NOMO-1 treated with dmso at 0.1 percent for 144 hours (cell line): ENCODE measurements at regions not wholly inside any gene's neighbourhood (a gene's known extent, or its start where the extent isn't known, plus 50 kb on each side); places are given as distances from the start of the nearest gene placed in this dataset.
A peak's percentile ranks its signal among the peaks of the same experiment; 100 is the strongest.
"Not testable (repeated sequence)": the region's sequence is repeated elsewhere in the genome, so short reads cannot be mapped to it uniquely, and the experiment has no call there.

Experiments used
- DNase-seq: peaks from one replicate; lab custom pipeline; 2025; ENCODE audit not compliant: unreplicated experiment; lab: John Stamatoyannopoulos, UW

DNA sequence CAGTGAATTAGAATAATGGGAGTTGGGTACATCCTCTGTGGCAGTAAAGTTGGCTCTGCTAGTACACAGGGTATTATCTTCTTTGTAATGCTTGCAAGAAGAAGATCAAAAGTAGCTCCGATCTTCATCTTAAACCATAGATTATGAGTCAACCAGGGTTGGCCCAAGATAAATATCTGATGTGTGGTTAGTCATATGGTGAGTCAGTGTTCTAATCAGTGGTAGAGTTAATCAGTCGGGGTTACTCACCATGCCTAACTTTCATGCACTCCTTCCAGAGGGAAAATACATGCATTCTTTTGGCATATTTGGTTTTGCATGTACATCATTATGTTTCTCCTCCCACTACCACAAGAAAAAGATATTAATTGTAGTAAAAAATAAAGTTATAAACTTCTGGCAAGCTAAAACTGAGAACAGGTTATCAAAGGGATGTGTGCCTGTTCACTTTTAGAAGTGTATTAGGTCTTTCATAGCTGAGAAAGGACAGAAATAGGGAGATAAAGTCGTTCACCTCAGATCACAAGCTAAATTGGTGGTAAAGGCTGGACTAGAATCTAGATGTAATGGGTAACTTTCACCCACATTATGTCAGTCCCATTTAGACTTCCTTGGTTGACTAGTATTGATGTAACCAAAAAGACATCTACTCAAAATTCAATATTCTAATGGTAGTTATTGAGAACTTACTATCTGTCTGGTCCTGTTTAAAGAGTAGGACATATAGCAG, 684.4 kb downstream of the IRS1 start:
- peak; percentile 10 for DNase-seq

DNA sequence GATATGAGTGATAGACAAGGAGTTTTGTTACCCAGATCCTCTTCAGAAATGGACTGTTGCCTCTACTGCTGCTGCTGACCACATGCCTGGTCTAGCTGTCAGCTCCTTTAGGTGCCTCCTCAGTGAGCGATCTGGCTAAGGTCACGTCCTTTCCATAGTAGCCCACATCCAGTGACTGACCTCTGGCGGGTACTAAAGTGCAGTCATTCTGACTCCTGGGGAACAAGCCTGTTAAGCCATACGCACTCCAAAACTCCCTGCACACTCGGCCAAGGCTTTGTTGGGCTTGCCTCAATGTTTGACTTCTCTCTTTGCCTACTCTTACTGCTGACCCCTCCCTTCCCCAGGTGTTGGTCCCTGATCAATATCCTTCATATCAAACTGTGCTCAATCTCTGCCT, 685.2 kb downstream of the IRS1 start:
- DNase-seq: no peak

DNA sequence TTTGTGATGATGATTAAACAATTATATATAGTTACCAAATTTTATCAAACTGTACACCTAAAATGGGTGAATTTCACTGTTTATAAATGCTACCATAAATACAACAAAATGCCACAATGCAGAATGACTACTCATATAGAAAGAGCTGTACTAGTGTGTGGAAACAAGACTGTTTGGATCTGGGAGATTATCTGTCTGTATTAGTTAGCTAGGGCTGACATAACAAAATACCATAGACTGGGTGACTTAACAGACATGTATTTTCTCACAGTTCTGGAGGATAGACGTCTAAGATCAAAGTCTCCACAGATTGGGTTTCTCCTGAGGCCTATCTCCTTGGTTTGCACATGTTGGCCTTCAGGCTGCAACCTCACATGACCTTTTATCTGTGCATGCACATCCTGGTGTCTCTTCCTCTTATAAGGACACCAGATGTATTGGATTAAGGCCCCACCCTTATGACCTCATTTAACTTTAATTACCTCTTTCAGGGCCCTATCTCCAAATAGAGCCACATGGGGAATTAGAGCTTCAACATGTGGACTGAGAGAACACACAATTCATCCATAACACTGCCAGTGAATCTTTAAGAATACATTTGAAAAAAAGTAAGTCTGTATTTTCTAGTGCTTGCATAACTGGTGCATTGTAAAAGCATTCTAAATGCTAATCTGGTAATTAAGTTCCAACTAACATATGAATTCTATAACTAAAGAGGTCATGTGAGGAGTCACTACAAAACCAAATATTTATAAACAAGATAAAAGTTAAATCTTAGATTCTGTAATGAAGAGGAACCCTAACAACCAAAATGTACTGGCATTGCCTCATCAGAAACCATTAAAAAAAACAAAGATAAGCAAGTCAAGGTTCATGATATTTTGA, 699.6 kb downstream of the NYAP2 start:
- no peak for DNase-seq

DNA sequence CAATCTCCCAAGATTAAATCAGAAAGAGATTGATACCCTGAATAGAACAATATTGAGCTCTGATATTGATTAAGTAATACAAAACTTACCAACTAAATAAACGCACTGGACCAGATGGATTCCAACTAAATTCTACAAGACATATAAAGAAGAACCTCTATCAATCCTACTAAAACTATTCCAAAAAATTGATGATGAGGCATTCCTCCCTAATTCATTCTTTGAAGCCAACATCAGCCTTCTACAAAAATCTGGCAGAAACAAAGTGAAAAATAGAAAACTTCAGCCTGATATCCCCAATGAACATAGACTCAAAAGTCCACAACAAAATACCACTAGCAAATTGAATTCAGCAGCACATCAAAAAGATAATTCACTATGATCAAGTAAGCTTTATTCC, 695.5 kb downstream of the NYAP2 start:
- DNase-seq: no peak

DNA sequence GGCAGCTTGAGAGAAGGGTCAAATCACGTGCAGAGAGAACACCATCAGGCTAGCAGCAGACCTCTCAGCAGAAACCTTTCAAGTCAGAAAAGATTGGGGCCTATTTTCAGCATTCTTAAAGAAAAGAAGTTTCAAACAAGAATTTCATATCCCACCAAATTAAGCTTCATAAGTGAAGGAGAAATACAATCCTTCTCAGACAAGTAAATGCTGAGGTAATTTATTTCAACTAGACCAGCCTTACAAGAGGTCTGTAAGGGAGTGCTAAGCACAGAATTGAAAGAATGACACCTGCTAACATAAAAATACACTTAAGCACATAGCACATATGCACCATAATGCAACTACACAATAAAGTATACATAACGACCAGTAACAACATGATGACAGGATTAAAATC, 693.9 kb downstream of the NYAP2 start:
- no peak for DNase-seq

DNA sequence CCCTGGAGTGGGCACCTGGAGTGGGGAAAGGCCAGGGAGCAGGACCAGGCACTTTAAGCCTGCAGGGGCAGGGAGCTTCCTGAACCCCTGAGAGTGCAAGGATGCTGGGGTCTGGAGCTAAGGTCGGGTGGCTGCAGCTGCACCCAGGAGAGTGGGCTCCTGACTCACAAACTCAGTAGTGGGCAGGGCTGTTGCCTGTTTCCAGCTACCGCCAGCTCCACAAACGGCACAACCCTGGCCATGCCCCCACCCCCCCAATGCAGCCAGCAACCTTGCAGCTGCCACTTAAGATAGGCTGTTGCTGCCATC, 688.8 kb downstream of the NYAP2 start:
- no peak for DNase-seq

DNA sequence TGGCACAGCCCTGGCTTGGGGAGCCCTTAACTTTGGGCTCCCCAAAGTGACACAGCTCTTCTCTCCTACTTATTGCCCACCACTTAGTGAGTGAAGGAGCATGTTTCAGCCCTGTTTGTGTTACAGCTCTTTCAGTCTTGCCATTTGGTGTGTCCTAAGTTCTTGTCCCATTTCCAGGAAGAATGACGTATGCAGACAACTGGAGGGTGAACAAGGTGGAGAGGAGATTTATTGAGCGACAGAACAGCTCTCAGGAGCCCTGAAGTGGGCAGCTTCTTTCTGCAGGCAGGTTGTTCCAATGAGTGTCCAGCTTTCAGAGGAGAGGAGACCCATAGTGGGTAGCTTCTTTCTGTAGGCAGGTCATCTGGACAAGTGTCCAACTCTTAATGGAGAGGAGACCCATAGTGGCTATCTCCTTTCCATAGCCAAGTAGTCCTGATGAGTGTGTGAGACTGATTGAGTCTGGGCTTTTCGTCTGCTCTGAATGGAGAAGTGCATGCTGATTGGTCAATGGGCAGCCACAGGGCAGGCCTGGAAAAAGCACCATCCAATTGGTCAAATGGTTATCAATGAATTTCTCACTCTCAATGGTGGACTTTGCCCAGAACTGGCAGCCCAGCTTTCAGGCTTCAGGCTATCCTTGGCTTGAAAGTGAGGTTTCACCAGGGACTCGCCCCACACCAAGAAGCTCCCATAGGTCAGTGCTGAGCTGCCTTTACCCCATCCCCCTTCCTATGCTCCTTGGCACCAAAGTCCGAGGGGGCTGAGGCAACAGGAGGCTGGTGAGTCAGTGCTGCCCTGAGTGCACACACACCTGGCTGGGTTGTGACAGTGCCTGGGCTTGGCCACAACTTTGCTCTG, 688.2 kb downstream of the NYAP2 start:
- no peak for DNase-seq

DNA sequence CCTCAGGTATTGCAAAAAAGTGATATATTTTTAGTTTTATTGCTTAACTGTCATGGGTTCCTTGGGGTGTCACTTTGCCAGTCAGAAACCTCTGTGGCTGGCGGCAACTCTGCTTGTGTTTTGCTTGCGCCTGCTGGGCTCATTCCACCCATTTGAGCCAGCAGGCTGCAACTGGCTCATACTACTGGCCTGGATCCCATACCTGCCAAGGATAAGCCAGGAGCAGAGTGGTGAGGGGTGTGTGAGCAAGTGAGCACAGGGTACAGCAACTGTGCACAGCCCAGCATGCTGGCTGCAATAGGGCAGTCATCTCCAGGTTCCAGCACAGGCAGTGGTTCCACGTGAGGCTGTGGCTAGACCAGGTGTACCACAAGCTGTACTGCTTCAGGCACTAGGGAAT, 687.5 kb downstream of the NYAP2 start:
- no peak for DNase-seq

DNA sequence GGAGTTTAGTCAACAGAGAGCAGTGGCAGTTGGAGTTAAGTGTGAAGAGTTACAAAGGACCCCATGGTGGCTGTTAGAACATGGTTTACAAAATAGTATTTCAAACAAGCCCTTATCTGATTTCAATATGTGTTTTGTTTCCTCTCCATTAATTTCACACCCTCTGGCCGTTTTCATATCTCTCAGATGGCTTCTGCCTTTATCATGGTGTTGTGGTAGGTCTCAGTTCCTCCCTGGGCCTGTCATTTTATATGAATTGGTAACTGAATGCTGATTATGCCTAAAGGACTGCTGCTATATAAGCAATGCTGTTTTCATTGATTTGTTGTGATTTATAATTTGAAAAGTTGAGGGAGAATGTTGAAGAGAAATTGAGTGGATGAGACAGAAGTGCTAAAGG, 686.7 kb downstream of the NYAP2 start:
- DNase-seq: no peak

DNA sequence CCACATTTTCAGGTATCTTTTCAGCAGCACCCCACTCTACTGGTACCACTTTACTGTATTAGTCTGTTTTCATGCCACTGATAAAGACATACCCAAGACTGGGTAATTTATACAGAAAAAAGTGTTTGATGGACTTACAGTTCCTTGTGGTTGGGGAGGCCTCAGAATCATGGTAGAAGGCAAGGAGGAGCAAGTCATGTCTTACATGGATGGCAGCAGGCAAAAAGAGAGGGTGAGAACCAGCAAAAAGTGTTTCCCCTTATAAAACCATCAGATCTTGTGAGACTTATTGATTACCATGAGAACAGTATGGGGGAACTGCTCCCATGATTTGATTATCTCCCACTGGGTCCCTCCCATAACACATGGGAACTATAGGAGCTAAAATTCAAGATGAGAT, 685.9 kb downstream of the NYAP2 start:
- not testable (repeated sequence) for DNase-seq

DNA sequence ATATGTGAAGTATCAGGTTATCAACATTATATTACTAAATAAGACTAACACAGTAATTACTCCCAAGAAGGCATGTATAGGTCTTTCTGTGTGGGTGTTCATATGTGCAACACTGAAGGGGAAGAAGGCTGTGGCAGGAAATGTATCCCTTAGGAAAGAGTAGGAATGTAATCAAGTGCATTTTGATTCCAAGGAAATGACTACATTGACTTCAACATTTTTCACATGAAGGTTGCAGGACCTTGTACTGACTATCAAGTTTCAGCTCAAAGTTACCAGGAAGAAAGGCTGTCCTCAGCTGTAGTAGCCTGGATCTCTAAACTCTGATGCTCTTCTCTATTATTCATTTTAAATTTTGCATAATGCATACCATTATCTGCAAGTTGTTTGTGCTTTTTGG, 680.8 kb downstream of the NYAP2 start:
- no peak for DNase-seq

DNA sequence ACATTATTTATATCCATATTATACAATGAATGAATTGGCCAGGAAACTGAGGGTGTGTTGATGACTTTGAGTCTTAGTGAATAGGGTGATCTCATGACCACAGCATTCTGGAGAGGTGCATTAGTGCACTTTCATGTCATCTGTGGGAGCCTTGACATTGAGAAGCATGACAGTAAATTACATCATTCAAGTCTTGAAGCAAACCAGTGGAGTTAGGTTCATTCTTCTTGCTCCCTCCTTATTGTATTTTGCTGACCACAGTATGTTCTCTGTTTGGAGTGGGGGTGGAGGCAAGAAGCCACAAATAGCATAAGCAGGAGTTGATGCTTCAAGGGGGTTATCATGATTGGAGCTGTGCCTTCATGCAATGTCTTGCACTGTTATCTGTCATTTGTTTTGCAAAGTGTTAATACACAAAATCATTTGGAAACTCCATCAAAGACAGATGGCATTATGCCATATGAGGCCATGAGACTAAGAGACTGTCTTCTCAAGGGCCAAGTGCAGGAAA, 680.2 kb downstream of the NYAP2 start:
- DNase-seq: no peak

DNA sequence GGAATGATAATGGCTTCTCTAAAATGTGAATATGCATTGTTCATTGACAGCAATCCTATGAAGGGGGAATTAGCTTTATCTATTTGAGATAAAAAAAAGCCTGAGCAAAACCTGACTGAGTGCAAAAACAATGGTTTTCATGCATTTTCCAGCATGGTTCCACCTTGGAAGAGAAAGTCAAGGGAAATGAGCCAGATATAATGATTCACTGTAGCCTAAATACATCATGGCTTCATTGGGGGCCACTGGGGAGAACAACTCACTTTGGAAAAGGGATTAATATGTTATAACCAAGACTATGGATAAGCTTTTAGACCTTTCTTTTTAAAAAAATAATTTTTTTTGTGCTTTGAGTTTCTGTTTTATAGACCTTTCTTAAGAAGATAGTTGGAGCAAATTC, 679.7 kb downstream of the NYAP2 start:
- DNase-seq: no peak

DNA sequence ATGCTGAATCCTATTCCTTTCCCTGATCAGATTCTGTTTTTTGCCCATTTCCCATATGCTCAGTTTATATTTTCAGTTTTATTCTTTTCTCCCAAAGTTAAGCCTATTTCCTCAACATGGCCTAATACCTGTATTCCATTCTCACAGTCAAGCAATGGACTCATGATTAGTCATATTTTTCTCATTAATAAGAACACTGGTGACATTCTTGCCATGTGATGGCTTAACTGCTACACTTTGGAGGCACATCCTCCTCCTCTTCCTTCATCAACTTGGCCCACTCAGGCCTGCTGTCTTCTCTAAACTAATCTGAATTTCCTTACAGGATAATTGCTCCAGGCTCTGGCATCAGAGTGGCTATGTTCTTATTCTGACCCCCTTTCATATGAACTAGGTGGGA, 679.2 kb downstream of the NYAP2 start:
- DNase-seq: no peak

DNA sequence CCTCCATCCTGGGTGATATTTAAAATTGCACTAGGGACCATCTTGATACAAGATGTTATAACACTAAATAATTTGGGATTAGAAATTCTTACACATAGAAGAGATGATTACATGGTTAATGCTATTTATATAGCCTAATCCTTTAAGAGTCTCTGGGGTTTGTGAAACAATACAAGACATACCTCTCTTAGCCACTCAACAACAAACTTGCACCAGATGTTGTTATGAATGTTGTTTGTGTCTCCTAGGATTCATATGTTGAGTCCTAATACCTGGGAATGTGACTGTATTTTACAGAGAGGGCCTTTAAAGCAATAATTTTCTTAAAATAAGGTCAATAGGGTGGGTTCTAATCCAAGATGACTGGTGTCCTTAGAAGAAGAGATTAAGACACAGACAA, 678.3 kb downstream of the NYAP2 start:
- no peak for DNase-seq

DNA sequence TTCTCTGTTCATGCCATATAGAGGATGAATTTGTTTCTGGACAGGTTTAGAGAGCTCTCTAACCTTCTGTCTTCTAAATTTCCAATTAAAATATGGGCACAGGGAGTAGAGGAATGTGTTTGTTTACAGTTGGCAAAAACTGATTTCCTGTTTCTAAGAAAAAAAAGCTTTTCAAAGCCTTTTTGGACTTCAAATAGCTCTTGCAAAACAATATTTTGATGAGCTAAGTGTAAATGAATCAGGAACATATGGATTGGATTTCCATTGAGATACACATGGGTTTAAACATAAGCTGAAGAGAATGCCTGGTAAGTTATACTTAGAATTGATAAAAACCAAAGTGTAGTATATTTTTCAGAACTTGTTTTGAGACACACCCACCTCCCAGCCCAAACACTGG, 677.5 kb downstream of the NYAP2 start:
- no peak for DNase-seq

DNA sequence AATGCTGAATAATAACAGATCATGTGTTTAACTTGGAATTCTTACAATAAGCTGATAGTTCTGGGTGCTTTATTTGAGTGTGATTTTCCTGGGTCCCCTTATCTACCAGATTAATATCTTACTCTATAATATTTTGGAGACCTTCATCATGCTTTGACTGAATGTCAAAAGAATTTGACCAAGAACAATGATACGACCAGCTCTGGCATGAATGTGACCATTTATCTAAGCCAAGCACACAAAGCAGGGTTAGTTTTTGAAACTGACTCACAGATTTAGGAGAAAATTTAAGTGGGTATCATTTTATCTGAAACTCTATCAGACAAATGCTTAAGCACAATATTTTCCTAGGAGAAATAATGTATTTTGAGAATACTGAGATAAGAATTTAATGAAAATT, 677.0 kb downstream of the NYAP2 start:
- DNase-seq: no peak

DNA sequence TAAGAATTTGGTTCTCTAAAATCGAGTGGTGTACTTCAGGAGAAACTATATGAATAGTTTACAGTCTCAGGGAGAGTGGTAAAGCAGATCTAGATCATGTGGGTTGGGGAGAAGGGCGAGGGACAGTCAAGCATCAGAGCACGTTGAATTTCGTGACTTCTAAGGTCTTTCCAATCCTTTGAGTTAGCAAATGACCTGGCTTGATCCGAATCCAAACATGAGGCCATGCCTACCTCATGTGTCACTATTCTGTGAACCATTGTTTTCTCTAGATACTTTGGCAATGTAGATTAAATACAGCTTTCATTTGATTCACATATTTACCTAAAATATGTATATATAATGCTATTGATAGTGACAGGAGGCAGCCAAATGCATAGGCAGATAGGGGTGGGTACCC, 674.9 kb downstream of the NYAP2 start:
- no peak for DNase-seq

DNA sequence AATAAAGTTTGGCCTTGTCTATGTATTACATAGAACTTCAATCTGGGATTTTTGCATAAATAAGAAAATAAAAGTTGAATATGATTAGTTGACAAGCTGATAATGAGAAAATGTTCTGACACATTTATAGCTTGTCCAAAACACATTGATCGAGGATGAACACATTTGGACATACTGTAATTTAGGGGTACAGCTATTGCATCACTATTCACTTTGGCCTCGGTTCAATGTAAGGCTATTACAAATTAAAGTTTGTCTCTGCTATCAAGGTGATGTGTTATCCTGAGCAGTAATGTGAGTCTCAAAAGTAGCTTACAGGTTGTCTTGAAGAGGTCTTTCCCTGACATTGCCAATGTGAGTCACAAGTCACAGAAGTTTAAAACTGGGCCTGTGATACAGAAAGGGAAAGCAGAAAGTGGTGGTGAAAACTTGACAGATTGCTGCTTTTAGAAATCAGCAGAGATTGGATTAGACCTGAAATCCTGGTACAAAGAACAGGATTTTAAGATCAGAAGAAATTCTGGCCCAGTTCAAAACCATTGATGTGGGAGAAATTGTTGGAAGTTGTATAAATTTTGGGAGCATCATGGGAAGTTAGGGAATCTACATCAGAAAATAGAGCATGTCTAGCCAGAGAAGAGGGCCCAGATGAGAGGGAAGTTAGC, 674.1 kb downstream of the NYAP2 start:
- DNase-seq: no peak

DNA sequence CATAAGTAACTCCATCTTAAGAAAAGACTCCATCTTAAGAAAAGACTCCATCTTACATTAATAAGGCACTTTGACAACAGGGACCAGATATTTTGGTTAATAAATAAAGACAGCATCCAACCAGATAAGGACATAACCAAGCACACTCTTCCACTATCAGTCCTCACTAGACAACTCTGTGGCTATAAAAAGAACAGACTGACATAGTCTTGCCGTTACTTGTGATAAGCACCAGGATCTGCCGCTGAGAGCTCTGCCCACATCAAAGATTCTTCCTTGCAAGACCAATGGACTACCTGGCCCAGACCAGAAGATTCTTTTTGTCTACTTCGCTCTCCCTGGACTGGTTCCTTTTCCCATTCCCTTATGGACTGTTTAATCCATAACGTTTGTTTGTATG, 667.4 kb downstream of the NYAP2 start:
- no peak for DNase-seq

DNA sequence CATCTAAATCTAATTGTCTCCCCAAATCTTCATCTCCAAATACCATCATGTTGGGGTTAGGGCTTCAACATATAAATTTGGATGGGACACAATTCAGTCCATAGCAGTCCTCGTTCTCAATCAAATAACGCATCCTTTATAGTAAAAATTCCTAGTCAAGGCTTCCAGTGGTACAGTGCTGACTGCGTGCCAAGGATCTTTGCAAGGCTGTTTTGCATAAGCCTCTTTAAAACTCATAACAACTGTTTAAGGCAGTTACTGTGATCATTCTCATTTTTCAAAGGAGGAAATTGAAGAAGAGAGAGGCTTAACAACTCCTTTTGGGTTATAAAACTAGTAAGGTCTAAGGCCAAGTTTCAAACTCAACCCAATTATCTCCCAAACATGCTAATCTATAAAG, 666.9 kb downstream of the NYAP2 start:
- no peak for DNase-seq
